ENCODE measurements at regions not wholly inside any gene's neighbourhood (a gene's known extent, or its start where the extent isn't known, plus 50 kb on each side); places are given as distances from the start of the nearest gene placed in this dataset.
"Not testable (repeated sequence)": the region's sequence is repeated elsewhere in the genome, so short reads cannot be mapped to it uniquely, and the experiment has no call there.

DNA sequence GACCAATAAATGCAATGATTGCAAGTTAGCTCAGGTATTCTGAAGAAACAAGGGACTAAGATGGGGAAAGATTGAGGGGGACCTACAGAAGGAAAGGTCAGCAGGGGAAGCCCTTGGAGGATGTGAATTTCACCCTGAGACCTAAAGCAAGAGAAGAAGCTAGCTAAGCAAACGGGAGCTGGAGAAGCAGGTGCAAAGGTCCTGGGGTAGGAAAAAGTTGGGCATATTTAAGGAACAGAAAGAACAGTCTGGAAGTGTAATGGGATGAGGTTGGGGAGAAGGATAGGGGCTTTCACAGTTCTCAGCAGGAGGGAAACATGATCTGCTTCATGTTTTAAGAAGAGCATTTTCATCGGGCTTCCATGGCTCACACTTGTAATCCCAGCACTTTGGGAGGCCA, 89.7 kb upstream of the SLC45A1 start:
- no peak for TF ChIP-seq CTCF (IDR thresholded peaks at IDR 0.05)
- intact Hi-C loops (cut with DNase I, micrococcal nuclease): no loop called here
- Histone ChIP-seq H3K4me3 (no peak overlapping the region), H3K4me1 (ENCODE audit: low read depth) (no peaks in the 10 kb centered on the region), H3K36me3 (ENCODE audit: low read depth) (no peaks in the 10 kb centered on the region), H3K9me3 (no peaks in the 10 kb centered on the region)
- DNase-seq: no peak
- no peak for ATAC-seq

DNA sequence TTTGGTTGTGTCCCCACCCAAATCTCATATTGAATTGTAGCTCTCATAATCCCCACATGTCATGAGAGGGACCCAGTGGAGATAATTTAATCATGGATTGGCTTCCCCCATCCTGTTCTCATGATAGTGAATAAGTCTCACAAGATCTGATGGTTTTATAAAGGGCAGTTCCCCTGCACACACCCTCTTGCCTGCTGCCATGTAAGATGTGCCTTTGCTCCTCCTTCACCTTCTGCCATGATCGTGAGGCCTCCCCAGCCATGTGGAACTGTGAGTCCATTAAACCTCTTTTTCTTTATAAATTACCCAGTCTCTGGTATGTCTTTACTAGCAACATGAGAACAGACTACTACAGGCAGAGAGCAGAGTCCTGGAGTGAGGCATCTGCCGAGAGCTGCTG, 90.2 kb upstream of the SLC45A1 start:
- H3K9me3 ChIP-seq; ATAC-seq; intact Hi-C loops (cut with DNase I, micrococcal nuclease); DNase-seq; H3K4me1 ChIP-seq (ENCODE audit: low read depth); H3K4me3 ChIP-seq; H3K36me3 ChIP-seq (ENCODE audit: low read depth): not testable (repeated sequence)

DNA sequence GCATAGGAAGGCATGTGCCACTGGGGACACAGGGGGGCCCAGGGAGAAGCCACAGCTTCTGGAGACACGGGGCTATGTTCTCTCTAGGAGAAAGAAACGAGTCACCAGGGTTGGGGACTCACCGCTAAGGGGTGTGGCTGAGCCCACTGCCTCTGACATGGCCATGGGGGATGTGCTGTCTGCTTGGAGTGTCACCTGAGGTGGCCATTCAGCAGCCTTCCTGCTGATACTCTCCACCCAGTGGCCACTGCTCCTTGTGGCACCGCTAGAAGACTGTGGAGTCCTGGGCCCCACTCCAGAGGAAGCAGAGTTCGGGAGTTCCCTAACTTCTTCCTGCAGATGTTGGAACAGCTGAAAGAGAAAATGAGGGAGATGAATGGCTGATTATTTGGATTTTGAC, 91.2 kb upstream of the SLC45A1 start:
- Histone ChIP-seq H3K36me3 (ENCODE audit: low read depth) (no peaks in the 10 kb centered on the region), H3K9me3 (no peaks in the 10 kb centered on the region), H3K4me1 (ENCODE audit: low read depth) (no peaks in the 10 kb centered on the region), H3K4me3 (no peak overlapping the region)
- no peak for TF ChIP-seq CTCF (IDR thresholded peaks at IDR 0.05)
- intact Hi-C loops (cut with DNase I, micrococcal nuclease): no loop called here
- ATAC-seq (no peak), DNase-seq (no peak)

- DNase-seq; intact Hi-C loops (cut with DNase I, micrococcal nuclease); ATAC-seq; H3K4me3 ChIP-seq; H3K9me3 ChIP-seq; H3K4me1 ChIP-seq (ENCODE audit: low read depth); H3K36me3 ChIP-seq (ENCODE audit: low read depth): not testable (repeated sequence)
Observed at GRCh38 chr1:8226024-8226423, 91.9 kb upstream of the SLC45A1 start.

- ATAC-seq (no peak), DNase-seq (no peak)
- H3K9me3 ChIP-seq: no peaks in the 10 kb centered on the region
- intact Hi-C loops (cut with DNase I, micrococcal nuclease): no loop called here
- no peaks in the 10 kb centered on the region for H3K36me3 ChIP-seq (ENCODE audit: low read depth)
- TF ChIP-seq CTCF (IDR thresholded peaks at IDR 0.05): no peak
- no peak overlapping the region for H3K4me3 ChIP-seq
- no peaks in the 10 kb centered on the region for H3K4me1 ChIP-seq (ENCODE audit: low read depth)
Observed at GRCh38 chr1:8223526-8223925, 94.4 kb upstream of the SLC45A1 start.

- no peak overlapping the region for H3K4me3 ChIP-seq
- no peak for ATAC-seq
- intact Hi-C loops (cut with DNase I, micrococcal nuclease): no loop called here
- no peaks in the 10 kb centered on the region for H3K9me3 ChIP-seq
- H3K4me1 ChIP-seq (ENCODE audit: low read depth): no peaks in the 10 kb centered on the region
- no peaks in the 10 kb centered on the region for H3K36me3 ChIP-seq (ENCODE audit: low read depth)
- TF ChIP-seq CTCF (IDR thresholded peaks at IDR 0.05): no peak
- no peak for DNase-seq
Observed at GRCh38 chr1:8222789-8223188, 95.1 kb upstream of the SLC45A1 start.

- Histone ChIP-seq H3K4me1 (ENCODE audit: low read depth) (peaks cover 7% of the 10 kb centered on the region), H3K36me3 (ENCODE audit: low read depth) (no peaks in the 10 kb centered on the region), H3K9me3 (no peaks in the 10 kb centered on the region), H3K4me3 (no peak overlapping the region)
- intact Hi-C loops (cut with DNase I, micrococcal nuclease): no loop called here
- DNase-seq (no peak), ATAC-seq (no peak)
- TF ChIP-seq CTCF (IDR thresholded peaks at IDR 0.05): no peak
Observed at GRCh38 chr1:8219530-8219929, 98.4 kb upstream of the SLC45A1 start.
